Naive thymus-derived CD4-positive, alpha-beta T cell (primary cell): ENCODE measurements at regions not wholly inside any gene's neighbourhood (a gene's known extent, or its start where the extent isn't known, plus 50 kb on each side); places are given as distances from the start of the nearest gene placed in this dataset.

ENCODE experiments used
- ATAC-seq: fragments of 150-1000 bp; cut with Tn5 transposase; 2 replicates; pipeline ENCODE4 v1.10.0; 2021; ENCODE audit warnings: mild to moderate bottlenecking, moderate library complexity
- CTCF ChIA-PET: fragments of 350-600 bp; sonication (Branson Sonifier 250); formaldehyde crosslinking; loops from one replicate; lab custom pipeline; 2021; ENCODE audit warnings: antibody characterized with exemption; lab: Charles Lee
- POLR2A ChIA-PET: fragments of 350-600 bp; sonication (Branson Sonifier 250); formaldehyde crosslinking; loops from one replicate; lab custom pipeline; 2021; ENCODE audit warnings: antibody characterized with exemption, inconsistent platforms; lab: Charles Lee
- DNase-seq, 9 donors: peaks; one replicate each; pipeline versions ENCODE4 v3.0.0 to v3.0.0-alpha.2; 2020 to 2022; ENCODE audit warnings: mixed read lengths in 1 of 9
- H3K27ac ChIP-seq: one replicate; pipeline ENCODE4 v1.7.0; 2013; ENCODE audit warnings: mild to moderate bottlenecking, low read depth, low read length, moderate library complexity
- H3K27me3 ChIP-seq, 2 donors: one replicate each; pipeline ENCODE4 v1.7.0; 2013; ENCODE audit warnings: low read length in 2 of 2, mild to moderate bottlenecking in 2 of 2, moderate library complexity in 2 of 2; ENCODE audit not compliant: control insufficient read depth in 2 of 2, insufficient read depth in 2 of 2
- H3K36me3 ChIP-seq, 3 experiments: 1 replicate in 2 of 3; 2 replicates in 1 of 3; pipeline ENCODE4 v1.7.0; 2013; ENCODE audit warnings: low read length in 3 of 3, mild to moderate bottlenecking in 3 of 3, moderate library complexity in 1 of 3; ENCODE audit not compliant: insufficient read depth in 3 of 3, control insufficient read depth in 2 of 3
- H3K4me1 ChIP-seq, 2 donors: one replicate each; pipeline ENCODE4 v1.7.0; 2013; ENCODE audit warnings: low read length in 2 of 2, mild to moderate bottlenecking in 2 of 2, moderate library complexity in 1 of 2; ENCODE audit not compliant: control insufficient read depth in 2 of 2, insufficient read depth in 2 of 2
- H3K4me3 ChIP-seq: 2 replicates; pipeline ENCODE4 v1.7.0; 2013; ENCODE audit warnings: mild to moderate bottlenecking, low read length
- H3K9me3 ChIP-seq, 3 experiments: 1 replicate in 2 of 3; 2 replicates in 1 of 3; pipeline ENCODE4 v1.7.0; 2013; ENCODE audit warnings: low read length in 3 of 3; ENCODE audit not compliant: control insufficient read depth in 2 of 3
- H3K27ac Mint-ChIP-seq, 9 donors: one replicate each; pipeline ENCODE4 v1.8.0; 2020 to 2022; ENCODE audit warnings: mixed read lengths in 9 of 9, mild to moderate bottlenecking in 8 of 9, moderate library complexity in 5 of 9, inconsistent platforms in 2 of 9
- H3K27me3 Mint-ChIP-seq, 5 donors: one replicate each; pipeline ENCODE4 v1.8.0; 2021 to 2022; ENCODE audit warnings: mixed read lengths in 5 of 5, mild to moderate bottlenecking in 1 of 5
- H3K36me3 Mint-ChIP-seq, 5 donors: one replicate each; pipeline ENCODE4 v1.8.0; 2020 to 2022; ENCODE audit warnings: mixed read lengths in 5 of 5, mild to moderate bottlenecking in 3 of 5, inconsistent platforms in 1 of 5
- H3K4me1 Mint-ChIP-seq, 7 donors: one replicate each; pipeline ENCODE4 v1.8.0; 2020 to 2022; ENCODE audit warnings: mixed read lengths in 7 of 7, mild to moderate bottlenecking in 3 of 7, inconsistent platforms in 1 of 7
- H3K4me3 Mint-ChIP-seq, 10 donors: one replicate each; pipeline ENCODE4 v1.8.0; 2020 to 2022; ENCODE audit warnings: mild to moderate bottlenecking in 10 of 10, mixed read lengths in 10 of 10, moderate library complexity in 6 of 10, inconsistent platforms in 2 of 10
- H3K9me3 Mint-ChIP-seq, 11 donors: one replicate each; pipeline ENCODE4 v1.8.0; 2020 to 2022; ENCODE audit warnings: mixed read lengths in 11 of 11, mild to moderate bottlenecking in 4 of 11, inconsistent platforms in 1 of 11, moderate library complexity in 1 of 11
- intact Hi-C, 2 donors: fragments of 100-400 bp; cut with micrococcal nuclease; formaldehyde crosslinking; loops; one replicate each; pipeline ENCODE4 v1.15.1; 2023

GRCh38 chr3:69511361-69511760 lies 125.5 kb upstream of the FRMD4B start:
- ATAC-seq: no peak
- H3K27ac ChIP-seq: no peak overlapping the region
- ChIA-PET CTCF (no interaction called here), POLR2A (no interaction called here)
- H3K27me3 Mint-ChIP-seq: peaks cover 5 to 10% (median 10%) of the 10 kb centered on the region in 5 donors
- peaks cover 0 to 23% (median 0%) of the 10 kb centered on the region in 11 donors for H3K9me3 Mint-ChIP-seq
- H3K4me3 ChIP-seq: no peak overlapping the region
- H3K9me3 ChIP-seq: no peaks in the 10 kb centered on the region
- intact Hi-C loops: no loop called here
- H3K27me3 ChIP-seq: no peaks in the 10 kb centered on the region
- H3K36me3 Mint-ChIP-seq: no peaks in the 10 kb centered on the region
- H3K4me1 ChIP-seq: no peaks in the 10 kb centered on the region
- no peak overlapping the region for H3K4me3 Mint-ChIP-seq
- no peaks in the 10 kb centered on the region for H3K4me1 Mint-ChIP-seq
- no peaks in the 10 kb centered on the region for H3K36me3 ChIP-seq
- no peak overlapping the region for H3K27ac Mint-ChIP-seq
- no peak for DNase-seq

DNA sequence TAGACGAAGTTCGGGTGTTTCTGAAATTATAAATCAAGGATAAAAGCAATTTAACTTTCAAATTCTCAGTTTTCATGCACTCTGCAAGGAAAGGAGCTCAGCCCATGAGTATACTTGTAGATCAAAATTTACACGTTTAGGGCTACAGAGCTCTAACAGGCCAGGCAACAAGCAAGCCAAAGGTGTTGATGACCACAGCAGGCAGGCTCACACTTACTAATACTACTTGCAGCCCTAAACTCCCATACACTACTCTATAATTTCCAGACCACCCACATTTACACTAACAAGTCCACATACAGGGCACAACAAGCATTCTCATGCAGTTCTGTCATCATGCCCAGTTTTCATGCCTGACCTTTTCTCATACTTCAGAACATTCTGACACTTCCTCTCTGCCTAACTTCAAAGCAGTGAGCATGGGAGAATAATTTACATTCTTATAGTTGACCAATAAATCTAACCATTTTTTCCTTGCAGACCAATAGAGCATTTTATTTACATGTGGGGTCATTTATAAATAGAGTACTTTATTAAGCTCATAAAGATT lies 124.7 kb upstream of the FRMD4B start:
- no peak overlapping the region for H3K4me3 ChIP-seq
- ChIA-PET CTCF (no interaction called here), POLR2A (no interaction called here)
- Mint-ChIP-seq H3K9me3 (peaks cover 0 to 23% (median 0%) of the 10 kb centered on the region in 11 donors), H3K4me1 (no peaks in the 10 kb centered on the region), H3K4me3 (no peak overlapping the region), H3K27me3 (peaks cover 5 to 14% (median 10%) of the 10 kb centered on the region in 5 donors), H3K36me3 (no peaks in the 10 kb centered on the region), H3K27ac (no peak overlapping the region)
- no peak for DNase-seq
- H3K9me3 ChIP-seq: no peaks in the 10 kb centered on the region
- no peak for ATAC-seq
- no peak overlapping the region for H3K27ac ChIP-seq
- intact Hi-C loops: no loop called here
- no peaks in the 10 kb centered on the region for H3K27me3 ChIP-seq
- H3K4me1 ChIP-seq: no peaks in the 10 kb centered on the region
- H3K36me3 ChIP-seq: no peaks in the 10 kb centered on the region

- no peaks in the 10 kb centered on the region for H3K36me3 ChIP-seq
- intact Hi-C loops: no loop called here
- peaks cover 0 to 18% (median 0%) of the 10 kb centered on the region in 11 donors for H3K9me3 Mint-ChIP-seq
Measured at GRCh38 chr3:69509288-69509687, 123.4 kb upstream of the FRMD4B start.

GRCh38 chr3:69505770-69506407 lies 120.0 kb upstream of the FRMD4B start:
- ATAC-seq: no peak
- Mint-ChIP-seq H3K9me3 (no peaks in the 10 kb centered on the region), H3K36me3 (no peaks in the 10 kb centered on the region), H3K4me1 (no peaks in the 10 kb centered on the region), H3K4me3 (no peak overlapping the region), H3K27me3 (peaks cover 0 to 9% (median 0%) of the 10 kb centered on the region in 5 donors), H3K27ac (no peak overlapping the region)
- no peak overlapping the region for H3K4me3 ChIP-seq
- H3K27ac ChIP-seq: no peak overlapping the region
- no peak for DNase-seq
- H3K4me1 ChIP-seq: no peaks in the 10 kb centered on the region
- H3K9me3 ChIP-seq: no peaks in the 10 kb centered on the region
- H3K36me3 ChIP-seq: no peaks in the 10 kb centered on the region
- CTCF ChIA-PET: no interaction called here
- intact Hi-C loops: no loop called here
- POLR2A ChIA-PET: no interaction called here
- H3K27me3 ChIP-seq: no peaks in the 10 kb centered on the region

More at GRCh38 chr3:69509288-69509687, 123.4 kb upstream of the FRMD4B start:
- peaks cover 5 to 14% (median 10%) of the 10 kb centered on the region in 5 donors for H3K27me3 Mint-ChIP-seq
- POLR2A ChIA-PET: no interaction called here
- no peaks in the 10 kb centered on the region for H3K4me1 Mint-ChIP-seq
- H3K9me3 ChIP-seq: no peaks in the 10 kb centered on the region
- CTCF ChIA-PET: no interaction called here
- H3K27ac Mint-ChIP-seq: no peak overlapping the region
- ATAC-seq: no peak
- no peak overlapping the region for H3K4me3 Mint-ChIP-seq
- H3K4me3 ChIP-seq: no peak overlapping the region
- DNase-seq: no peak
- H3K27ac ChIP-seq: no peak overlapping the region
- H3K4me1 ChIP-seq: no peaks in the 10 kb centered on the region
- H3K27me3 ChIP-seq: no peaks in the 10 kb centered on the region
- H3K36me3 Mint-ChIP-seq: no peaks in the 10 kb centered on the region

DNA sequence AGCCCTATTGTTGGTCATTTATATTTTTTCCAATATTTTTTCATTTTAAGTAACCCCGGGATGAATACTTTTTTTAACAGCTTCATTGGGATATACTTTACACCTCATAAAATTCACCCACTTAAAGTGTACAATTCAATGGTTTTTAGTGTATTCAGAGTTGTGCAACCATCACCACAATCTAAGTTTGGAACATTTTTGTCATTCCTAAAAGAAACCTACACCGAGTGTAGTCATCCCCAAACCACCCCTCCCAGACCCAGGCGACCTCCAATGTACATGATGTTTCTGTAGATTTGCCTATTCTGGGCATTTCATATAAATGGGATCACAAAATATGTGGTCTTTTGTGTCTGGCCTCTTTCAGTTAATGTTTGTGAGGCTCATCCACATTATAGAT lies 118.3 kb upstream of the FRMD4B start:
- Mint-ChIP-seq H3K36me3 (no peaks in the 10 kb centered on the region), H3K4me3 (no peak overlapping the region), H3K27ac (no peak overlapping the region), H3K4me1 (no peaks in the 10 kb centered on the region), H3K9me3 (peaks cover 0 to 5% (median 0%) of the 10 kb centered on the region in 11 donors), H3K27me3 (peaks cover 3 to 14% (median 7%) of the 10 kb centered on the region in 5 donors)
- Histone ChIP-seq H3K36me3 (no peaks in the 10 kb centered on the region), H3K27ac (no peak overlapping the region), H3K27me3 (no peaks in the 10 kb centered on the region), H3K4me3 (no peak overlapping the region), H3K9me3 (no peaks in the 10 kb centered on the region), H3K4me1 (no peaks in the 10 kb centered on the region)
- intact Hi-C loops: no loop called here
- no peak for ATAC-seq
- ChIA-PET CTCF (no interaction called here), POLR2A (no interaction called here)
- DNase-seq: no peak

GRCh38 chr3:69500604-69501003 lies 114.7 kb upstream of the FRMD4B start:
- CTCF ChIA-PET: no interaction called here
- peak; percentile 31 for ATAC-seq

DNA sequence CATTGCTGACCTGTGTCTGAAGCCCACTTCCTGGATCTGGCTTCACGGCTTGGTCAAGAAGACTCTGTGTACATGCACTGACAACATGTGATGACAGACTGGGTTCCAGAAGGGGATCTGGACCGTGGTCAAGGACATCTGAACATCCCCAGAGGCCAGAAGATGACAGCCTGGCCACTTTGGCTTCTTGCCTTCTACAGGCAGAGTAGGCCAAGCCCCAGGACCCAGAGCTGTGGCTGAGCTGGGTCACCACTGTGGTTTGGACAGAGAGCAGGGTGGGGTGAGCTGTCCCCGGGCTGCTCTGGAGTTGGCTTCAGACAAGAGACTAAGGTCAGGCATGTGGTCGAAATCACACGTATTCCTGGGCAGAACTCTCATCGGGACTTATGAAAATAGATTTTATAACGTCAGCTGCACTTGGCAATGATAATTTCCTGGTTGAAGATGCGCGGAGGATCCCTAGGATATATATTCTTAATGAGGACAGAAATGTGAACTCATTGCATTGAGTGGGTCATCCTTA lies 114.1 kb upstream of the FRMD4B start:
- Mint-ChIP-seq H3K36me3 (no peaks in the 10 kb centered on the region), H3K4me3 (no peak overlapping the region), H3K27ac (no peak overlapping the region), H3K4me1 (no peaks in the 10 kb centered on the region), H3K27me3 (peaks cover 0 to 18% (median 16%) of the 10 kb centered on the region in 5 donors), H3K9me3 (peaks cover 0 to 8% (median 2%) of the 10 kb centered on the region in 11 donors)
- Histone ChIP-seq H3K4me1 (no peaks in the 10 kb centered on the region), H3K36me3 (no peaks in the 10 kb centered on the region), H3K9me3 (no peaks in the 10 kb centered on the region), H3K4me3 (no peak overlapping the region), H3K27ac (no peak overlapping the region), H3K27me3 (no peaks in the 10 kb centered on the region)
- intact Hi-C loops: no loop called here
- POLR2A ChIA-PET: no interaction called here
- CTCF ChIA-PET: no interaction called here
- DNase-seq: no peak
- no peak for ATAC-seq

More at GRCh38 chr3:69500604-69501003, 114.7 kb upstream of the FRMD4B start:
- intact Hi-C loops: no loop called here
- Histone ChIP-seq H3K4me3 (no peak overlapping the region), H3K4me1 (no peaks in the 10 kb centered on the region), H3K27ac (no peak overlapping the region), H3K9me3 (no peaks in the 10 kb centered on the region), H3K36me3 (no peaks in the 10 kb centered on the region), H3K27me3 (no peaks in the 10 kb centered on the region)
- peaks cover 0 to 18% (median 16%) of the 10 kb centered on the region in 5 donors for H3K27me3 Mint-ChIP-seq
- H3K4me3 Mint-ChIP-seq: no peak overlapping the region
- POLR2A ChIA-PET: no interaction called here
- H3K9me3 Mint-ChIP-seq: peaks cover 0 to 8% (median 2%) of the 10 kb centered on the region in 11 donors
- no peak for DNase-seq
- no peaks in the 10 kb centered on the region for H3K36me3 Mint-ChIP-seq
- H3K27ac Mint-ChIP-seq: no peak overlapping the region
- H3K4me1 Mint-ChIP-seq: no peaks in the 10 kb centered on the region
